MM.1S (cell line): ENCODE measurements at regions not wholly inside any gene's neighbourhood (a gene's known extent, or its start where the extent isn't known, plus 50 kb on each side); places are given as distances from the start of the nearest gene placed in this dataset.

Experiments used
- DNase-seq: peaks from one replicate; pipeline ENCODE4 v3.0.0-alpha.2; 2015
- H2AFZ ChIP-seq: fragments of 300-600 bp; sonication (generic); 2 replicates; pipeline ENCODE4 v1.6.0; 2016; ENCODE audit warnings: antibody characterized with exemption, low read length
- H3F3A ChIP-seq: fragments of 300-600 bp; sonication (generic); 2 replicates; pipeline ENCODE4 v1.6.1; 2016; ENCODE audit warnings: mild to moderate bottlenecking, antibody characterized with exemption, low read length, moderate library complexity, mixed read lengths; ENCODE audit not compliant: insufficient read depth
- H3K27ac ChIP-seq: fragments of 300-600 bp; sonication (generic); 2 replicates; pipeline ENCODE4 v1.5.1; 2016; ENCODE audit warnings: mild to moderate bottlenecking, low read length
- H3K27me3 ChIP-seq: fragments of 300-600 bp; sonication (generic); replicated peaks from 2 replicates; pipeline ENCODE4 v1.6.0; 2016; ENCODE audit warnings: low read length; ENCODE audit not compliant: insufficient read depth
- H3K36me3 ChIP-seq: fragments of 300-600 bp; sonication (generic); replicated peaks from 2 replicates; pipeline ENCODE4 v1.6.1; 2016; ENCODE audit warnings: mild to moderate bottlenecking, low read length, mixed read lengths; ENCODE audit not compliant: insufficient read depth
- H3K4me1 ChIP-seq: fragments of 300-600 bp; sonication (generic); 2 replicates; pipeline ENCODE4 v1.6.1; 2016; ENCODE audit warnings: low read length, mixed read lengths
- H3K4me2 ChIP-seq: fragments of 300-600 bp; sonication (generic); 2 replicates; pipeline ENCODE4 v1.6.0; 2016; ENCODE audit warnings: low read depth, low read length
- H3K4me3 ChIP-seq: fragments of 300-600 bp; sonication (generic); 2 replicates; pipeline ENCODE4 v1.5.1; 2016; ENCODE audit warnings: low read length, mixed read lengths
- H3K79me2 ChIP-seq: fragments of 300-600 bp; sonication (generic); 2 replicates; pipeline ENCODE4 v1.6.1; 2016; ENCODE audit warnings: mixed run types, low read length, mixed read lengths
- H3K9ac ChIP-seq: fragments of 300-600 bp; sonication (generic); 2 replicates; pipeline ENCODE4 v1.6.1; 2016; ENCODE audit warnings: low read length, mixed read lengths
- H3K9me2 ChIP-seq: fragments of 300-600 bp; sonication (generic); replicated peaks from 2 replicates; pipeline ENCODE4 v1.6.1; 2016; ENCODE audit warnings: mild to moderate bottlenecking, low read length, mixed read lengths; ENCODE audit not compliant: insufficient read depth
- H3K9me3 ChIP-seq: fragments of 300-600 bp; sonication (generic); replicated peaks from 2 replicates; pipeline ENCODE4 v1.6.1; 2016; ENCODE audit warnings: mild to moderate bottlenecking, low read length, mixed read lengths; ENCODE audit not compliant: insufficient read depth
- H4K20me1 ChIP-seq: fragments of 300-600 bp; sonication (generic); 2 replicates; pipeline ENCODE4 v1.6.1; 2016; ENCODE audit warnings: mild to moderate bottlenecking, low read length, moderate library complexity, mixed read lengths; ENCODE audit not compliant: insufficient read depth
- CTCF ChIP-seq: fragments of 300-600 bp; sonication (generic); IDR thresholded peaks from 2 replicates; pipeline ENCODE4 v1.5.1; 2016; ENCODE audit warnings: antibody characterized with exemption, low read length, mixed read lengths
- EZH2 ChIP-seq: fragments of 300-600 bp; sonication (generic); optimal IDR thresholded peaks from 2 replicates; pipeline ENCODE3; 2017; ENCODE audit warnings: low read depth, mild to moderate bottlenecking, antibody characterized with exemption, low read length, mixed read lengths
- EZH2phosphoT487 ChIP-seq: fragments of 300-600 bp; sonication (generic); IDR thresholded peaks from 2 replicates; pipeline ENCODE4 v1.6.1; 2018; ENCODE audit warnings: antibody characterized with exemption, low read length

- no peaks in the 10 kb centered on the region for H3F3A ChIP-seq
- no peak overlapping the region for H2AFZ ChIP-seq
- no peak overlapping the region for H3K9ac ChIP-seq
- DNase-seq = no peak
- H3K9me2 ChIP-seq = no peaks in the 10 kb centered on the region
- H3K27me3 ChIP-seq = no peaks in the 10 kb centered on the region
- no peaks in the 10 kb centered on the region for H3K79me2 ChIP-seq
- H4K20me1 ChIP-seq = no peaks in the 10 kb centered on the region
- no peak overlapping the region for H3K4me2 ChIP-seq
- H3K4me3 ChIP-seq = no peak overlapping the region
- H3K9me3 ChIP-seq = no peaks in the 10 kb centered on the region
- H3K4me1 ChIP-seq = no peaks in the 10 kb centered on the region
- H3K27ac ChIP-seq = no peak overlapping the region
- TF ChIP-seq EZH2phosphoT487 (no peak), EZH2 (no peak), CTCF (no peak)
- H3K36me3 ChIP-seq = no peaks in the 10 kb centered on the region
Measured at GRCh38 chr5:68529581-68529980, 314.0 kb downstream of the PIK3R1 start.

DNA sequence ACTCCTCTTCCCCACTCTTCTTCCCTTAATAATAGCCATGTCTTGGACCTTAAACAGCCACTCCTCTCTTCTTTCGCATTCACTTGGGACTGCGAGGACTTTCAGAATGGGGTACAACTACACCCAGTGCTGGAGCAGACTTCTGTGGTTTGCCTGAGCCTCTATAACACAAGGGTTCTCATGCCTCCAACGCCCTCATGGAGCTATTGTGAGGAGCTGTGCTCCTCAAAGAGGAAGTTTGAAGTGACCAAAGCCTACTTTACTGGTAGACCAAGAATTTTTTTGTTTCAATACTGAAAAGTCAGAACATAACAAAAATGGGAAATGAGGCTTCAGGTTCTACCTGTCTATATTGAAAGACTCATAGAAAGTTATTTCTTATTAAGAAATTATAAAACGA, 316.4 kb downstream of the PIK3R1 start:
- H3K9me3 ChIP-seq = no peaks in the 10 kb centered on the region
- no peak for TF ChIP-seq EZH2
- no peak for TF ChIP-seq CTCF
- no peak overlapping the region for H3K4me2 ChIP-seq
- H3K9ac ChIP-seq = no peak overlapping the region
- no peaks in the 10 kb centered on the region for H3K9me2 ChIP-seq
- H3K4me3 ChIP-seq = no peak overlapping the region
- no peaks in the 10 kb centered on the region for H4K20me1 ChIP-seq
- no peak overlapping the region for H2AFZ ChIP-seq
- H3K79me2 ChIP-seq = no peaks in the 10 kb centered on the region
- no peak for DNase-seq
- no peaks in the 10 kb centered on the region for H3K4me1 ChIP-seq
- H3K27me3 ChIP-seq = no peaks in the 10 kb centered on the region
- H3K27ac ChIP-seq = no peak overlapping the region
- H3F3A ChIP-seq = no peaks in the 10 kb centered on the region
- no peaks in the 10 kb centered on the region for H3K36me3 ChIP-seq

GRCh38 chr5:68533051-68533450, 317.5 kb downstream of the PIK3R1 start:
- no peaks in the 10 kb centered on the region for H3K4me1 ChIP-seq
- no peak for DNase-seq
- no peak overlapping the region for H3K27ac ChIP-seq
- H3K79me2 ChIP-seq = no peaks in the 10 kb centered on the region
- H3K9ac ChIP-seq = no peak overlapping the region
- no peaks in the 10 kb centered on the region for H3K36me3 ChIP-seq
- H3K4me2 ChIP-seq = no peak overlapping the region
- TF ChIP-seq EZH2phosphoT487 (no peak), EZH2 (no peak), CTCF (no peak)
- H3K27me3 ChIP-seq = no peaks in the 10 kb centered on the region
- no peak overlapping the region for H3K4me3 ChIP-seq
- no peaks in the 10 kb centered on the region for H3F3A ChIP-seq
- no peaks in the 10 kb centered on the region for H4K20me1 ChIP-seq
- no peak overlapping the region for H2AFZ ChIP-seq
- no peaks in the 10 kb centered on the region for H3K9me3 ChIP-seq
- no peaks in the 10 kb centered on the region for H3K9me2 ChIP-seq

DNA sequence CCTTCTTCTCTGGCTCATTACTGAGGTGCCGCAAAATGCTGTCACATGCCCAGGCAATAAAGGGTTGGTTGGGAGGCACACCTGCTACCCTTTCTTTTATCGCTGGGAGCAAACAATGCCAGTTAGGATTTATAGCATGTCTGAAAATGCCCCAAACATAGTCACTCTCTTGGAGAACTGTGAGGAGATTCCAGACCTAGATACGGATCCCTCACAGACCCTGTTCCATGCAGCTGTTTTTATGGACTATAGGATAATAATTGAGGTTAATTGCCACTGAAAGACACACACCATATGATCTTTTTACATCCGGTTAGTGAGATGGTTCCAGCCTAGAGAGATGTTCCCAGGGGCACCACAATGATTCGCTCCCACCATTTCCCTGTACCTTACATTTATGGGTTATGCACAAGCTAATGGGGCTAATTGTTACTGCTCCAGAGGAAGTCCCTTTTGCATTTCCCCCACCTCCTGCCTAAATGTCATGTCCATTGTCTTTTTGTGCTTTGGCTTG, 318.1 kb downstream of the PIK3R1 start:
- Histone ChIP-seq H3K4me2 (no peak overlapping the region), H4K20me1 (no peaks in the 10 kb centered on the region), H3K9ac (no peak overlapping the region), H3K4me1 (no peaks in the 10 kb centered on the region), H3K9me2 (no peaks in the 10 kb centered on the region), H3K27me3 (no peaks in the 10 kb centered on the region), H3F3A (no peaks in the 10 kb centered on the region), H3K9me3 (no peaks in the 10 kb centered on the region), H3K36me3 (no peaks in the 10 kb centered on the region), H2AFZ (no peak overlapping the region), H3K27ac (no peak overlapping the region), H3K79me2 (no peaks in the 10 kb centered on the region), H3K4me3 (no peak overlapping the region)
- DNase-seq = no peak
- no peak for TF ChIP-seq EZH2phosphoT487
- no peak for TF ChIP-seq CTCF
- TF ChIP-seq EZH2 = no peak
